SK-N-SH (cell line): ENCODE measurements at regions not wholly inside any gene's neighbourhood (a gene's known extent, or its start where the extent isn't known, plus 50 kb on each side); places are given as distances from the start of the nearest gene placed in this dataset.
A peak's percentile ranks its signal among the peaks of the same experiment; 100 is the strongest.

ENCODE experiments used
- CTCF ChIA-PET: fragments of 300-600, 350-600 bp; formaldehyde crosslinking; extraction: SDS; loops from one replicate; lab custom pipeline; 2021; lab: Yijun Ruan, JAX
- POLR2A ChIA-PET: fragments of 350-600 bp; sonication (Branson Sonifier 250); formaldehyde crosslinking; extraction: SDS; loops from one replicate; lab custom pipeline; 2020; ENCODE audit warnings: antibody characterized with exemption, inconsistent platforms; lab: Yijun Ruan, JAX
- DNase-seq: peaks from one replicate; pipeline ENCODE4 v3.0.0; 2012
- H2AFZ ChIP-seq: fragments of 200-600 bp; sonication (generic); 2 replicates; pipeline ENCODE4 v1.8.1; 2016; ENCODE audit warnings: antibody characterized with exemption, mild to moderate bottlenecking, low read depth
- H3F3A ChIP-seq: fragments of 200-600 bp; sonication (generic); replicated peaks from 2 replicates; pipeline ENCODE3; 2016; ENCODE audit warnings: antibody characterized with exemption, mild to moderate bottlenecking; ENCODE audit not compliant: insufficient read depth
- H3K27ac ChIP-seq, 2 experiments: fragments of 200-500 bp in 1 of 2; fragments of 200-600 bp in 1 of 2; sonication (Bioruptor generic) in 1 of 2; sonication (generic), shearing (Covaris generic) in 1 of 2; 2 replicates each; pipeline versions ENCODE4 v1.5.1 to v1.6.1; 2014 to 2016; ENCODE audit warnings: low read depth in 2 of 2, inconsistent platforms in 1 of 2, low read length in 1 of 2, mild to moderate bottlenecking in 1 of 2, mixed read lengths in 1 of 2
- H3K27me3 ChIP-seq: fragments of 200-600 bp; sonication (generic), shearing (Covaris generic); 2 replicates; pipeline ENCODE4 v1.6.1; 2016; ENCODE audit warnings: mixed run types; ENCODE audit not compliant: insufficient read depth
- H3K36me3 ChIP-seq, 2 experiments: fragments of 200-500 bp in 1 of 2; fragments of 200-600 bp in 1 of 2; sonication (Bioruptor generic) in 1 of 2; sonication (generic) in 1 of 2; replicated peaks in 1 of 2; 2 replicates each; pipeline versions ENCODE3 to v1.5.1; 2014 to 2016; ENCODE audit warnings: low read length in 1 of 2, mild to moderate bottlenecking in 1 of 2; ENCODE audit not compliant: insufficient read depth in 2 of 2, control insufficient read depth in 1 of 2
- H3K4me1 ChIP-seq, 2 experiments: fragments of 200-500 bp in 1 of 2; fragments of 200-600 bp in 1 of 2; sonication (Bioruptor generic) in 1 of 2; sonication (generic), shearing (Covaris generic) in 1 of 2; 2 replicates each; pipeline versions ENCODE4 v1.5.1 to v1.6.1; 2014 to 2016; ENCODE audit warnings: low read depth in 1 of 2, low read length in 1 of 2, mixed run types in 1 of 2; ENCODE audit not compliant: insufficient read depth in 2 of 2, control insufficient read depth in 1 of 2
- H3K4me2 ChIP-seq: fragments of 200-600 bp; sonication (generic), shearing (Covaris generic); 2 replicates; pipeline ENCODE4 v1.6.1; 2017; ENCODE audit warnings: mixed run types
- H3K4me3 ChIP-seq, 2 experiments: fragments of 200-500 bp in 1 of 2; fragments of 200-600 bp in 1 of 2; sonication (Bioruptor generic) in 1 of 2; sonication (generic), shearing (Covaris generic) in 1 of 2; 2 replicates each; pipeline versions ENCODE4 v1.5.1 to v1.8.1; 2014 to 2016; ENCODE audit warnings: low read depth in 2 of 2, inconsistent platforms in 1 of 2, low read length in 1 of 2, mild to moderate bottlenecking in 1 of 2, mixed read lengths in 1 of 2, moderate library complexity in 1 of 2
- H3K79me2 ChIP-seq: fragments of 200-600 bp; sonication (generic); 2 replicates; pipeline ENCODE4 v1.8.1; 2017; ENCODE audit warnings: mild to moderate bottlenecking; ENCODE audit not compliant: insufficient read depth
- H3K9ac ChIP-seq: fragments of 200-600 bp; sonication (generic); 2 replicates; pipeline ENCODE4 v1.6.1; 2017; ENCODE audit warnings: mixed run types
- H3K9me2 ChIP-seq: fragments of 200-600 bp; sonication (generic); 2 replicates; pipeline ENCODE4 v1.6.1; 2017; ENCODE audit warnings: mixed run types
- H3K9me3 ChIP-seq: fragments of 200-600 bp; sonication (generic); 2 replicates; pipeline ENCODE4 v1.6.1; 2017; ENCODE audit warnings: mixed run types, mild to moderate bottlenecking, moderate library complexity
- H4K20me1 ChIP-seq: fragments of 200-600 bp; sonication (generic); 2 replicates; pipeline ENCODE4 v1.6.1; 2017; ENCODE audit warnings: mild to moderate bottlenecking, mixed run types; ENCODE audit not compliant: insufficient read depth
- CTCF ChIP-seq: fragments of 200-600 bp; sonication (generic); IDR thresholded peaks from 2 replicates; pipeline ENCODE4 v1.6.1; 2017; ENCODE audit warnings: antibody characterized with exemption, mild to moderate bottlenecking, moderate library complexity
- ELF1 ChIP-seq: IDR thresholded peaks from 2 replicates; pipeline ENCODE4 v1.4.0; 2012
- EP300 ChIP-seq, 2 experiments: IDR thresholded peaks; 2 replicates each; pipeline versions ENCODE4 v1.4.0 to v1.6.1; 2012; ENCODE audit warnings: borderline replicate concordance in 1 of 2, low read depth in 1 of 2, low read length in 1 of 2
- IRF3 ChIP-seq: fragments of 150-350 bp; IDR thresholded peaks from 2 replicates; pipeline ENCODE4 v1.6.1; 2016; ENCODE audit warnings: mild to moderate bottlenecking, low read depth, low read length
- MEF2A ChIP-seq: IDR thresholded peaks from 2 replicates; pipeline ENCODE4 v1.4.0; 2012; ENCODE audit warnings: low read depth, borderline replicate concordance
- RAD21 ChIP-seq: IDR thresholded peaks from 2 replicates; pipeline ENCODE4 v1.6.1; 2012; ENCODE audit warnings: mild to moderate bottlenecking, low read length
- RFX5 ChIP-seq: IDR thresholded peaks from 2 replicates; pipeline ENCODE4 v1.6.1; 2012; ENCODE audit warnings: mild to moderate bottlenecking, improper control_type of control experiment, low read length
- RXRA ChIP-seq: IDR thresholded peaks from 2 replicates; pipeline ENCODE4 v1.4.0; 2012; ENCODE audit warnings: low read depth, mild to moderate bottlenecking, borderline replicate concordance
- SMC3 ChIP-seq: IDR thresholded peaks from 2 replicates; pipeline ENCODE4 v1.6.1; 2012; ENCODE audit warnings: low read depth, low read length, improper control_type of control experiment
- TEAD4 ChIP-seq: IDR thresholded peaks from 2 replicates; pipeline ENCODE4 v1.4.0; 2012; ENCODE audit warnings: mild to moderate bottlenecking, borderline replicate concordance; ENCODE audit not compliant: insufficient read depth
- WGBS: methylation state at CpG from one replicate; pipeline ENCODE4 v1.1.6; 2017; ENCODE audit warnings: low lambda C conversion rate; 5-methylcytosine and 5-hydroxymethylcytosine counted together

GRCh38 chr1:79197421-79197820 lies 190.9 kb upstream of the ADGRL4 start:
- Histone ChIP-seq H2AFZ (no peak overlapping the region), H3K36me3 (no peaks in the 10 kb centered on the region), H3K27me3 (no peaks in the 10 kb centered on the region), H3K4me2 (no peak overlapping the region), H3K4me1 (peaks cover 0 to 10% of the 10 kb centered on the region in 2 experiments; a peak in 2 of 4 replicates), H3K9ac (no peak overlapping the region), H3F3A (no peaks in the 10 kb centered on the region), H3K4me3 (no peak overlapping the region), H4K20me1 (no peaks in the 10 kb centered on the region), H3K27ac (no peak overlapping the region), H3K9me2 (no peaks in the 10 kb centered on the region; the same call in 1 of the 2 replicates), H3K9me3 (no peaks in the 10 kb centered on the region), H3K79me2 (no peaks in the 10 kb centered on the region)
- 83% methylated on average over 2 of the region's 2 CpGs for WGBS
- CTCF ChIA-PET = interaction anchor here (2.1 to 2.7 kb wide), 3 partner anchors 357 to 358 kb away, joined by 7 to 16 read pairs (median 13); no protein-coding TSS in a partner anchor
- peak; percentile 2 for DNase-seq
- TF ChIP-seq SMC3 (peak; percentile 73), EP300 (IDR thresholded peaks at IDR 0.05; ENCODE audit: borderline replicate concordance in 1 of 2, low read depth in 1 of 2, low read length in 1 of 2) (no peak), RAD21 (peak; percentile 77), RXRA (no peak), CTCF (peak; percentile 56)
- POLR2A ChIA-PET = no interaction called here

GRCh38 chr1:79196211-79196610 lies 189.7 kb upstream of the ADGRL4 start:
- Histone ChIP-seq H3K27me3 (no peaks in the 10 kb centered on the region), H3K27ac (no peak overlapping the region), H3K36me3 (no peaks in the 10 kb centered on the region), H3K4me3 (no peak overlapping the region), H3K4me1 (peaks cover 0 to 10% of the 10 kb centered on the region in 2 experiments; a peak in 2 of 4 replicates), H3K9me2 (no peaks in the 10 kb centered on the region; the same call in 1 of the 2 replicates), H3K9ac (no peak overlapping the region), H3K4me2 (no peak overlapping the region), H4K20me1 (no peaks in the 10 kb centered on the region), H2AFZ (no peak overlapping the region), H3K9me3 (no peaks in the 10 kb centered on the region), H3F3A (no peaks in the 10 kb centered on the region), H3K79me2 (no peaks in the 10 kb centered on the region)
- ChIA-PET CTCF (interaction anchor here (1.0 to 2.1 kb wide), 3 partner anchors 336 to 578 kb away, joined by 3 to 16 read pairs (median 4); no protein-coding TSS in a partner anchor), POLR2A (no interaction called here)
- DNase-seq = no peak
- no peak for TF ChIP-seq ELF1
- no peak for TF ChIP-seq MEF2A
- no peak for TF ChIP-seq RFX5
- no peak for TF ChIP-seq IRF3
- TF ChIP-seq EP300 (IDR thresholded peaks at IDR 0.05; ENCODE audit: borderline replicate concordance in 1 of 2, low read depth in 1 of 2, low read length in 1 of 2) = no peak
- no peak for TF ChIP-seq TEAD4
- no peak for TF ChIP-seq RXRA
- TF ChIP-seq CTCF = no peak
- WGBS = 59% methylated on average over 2 of the region's 2 CpGs
